Prostate gland (tissue), 2 donors: ENCODE measurements at regions not wholly inside any gene's neighbourhood (a gene's known extent, or its start where the extent isn't known, plus 50 kb on each side); places are given as distances from the start of the nearest gene placed in this dataset.

Experiments
- CTCF ChIP-seq, 4 experiments: fragments of 200-600 bp in 2 of 4; fragments of 450-650 bp in 2 of 4; sonication (generic) in 2 of 4; IDR thresholded peaks; 1 replicate in 3 of 4; 2 replicates in 1 of 4; pipeline ENCODE4 v1.5.1; 2016 to 2019; ENCODE audit warnings: antibody characterized with exemption in 4 of 4, mild to moderate bottlenecking in 2 of 4, moderate library complexity in 2 of 4
- POLR2A ChIP-seq: fragments of 450-650 bp; IDR thresholded peaks from one replicate; pipeline ENCODE4 v1.6.1; 2016; ENCODE audit warnings: antibody characterized with exemption, mild to moderate bottlenecking

- TF ChIP-seq CTCF (IDR thresholded peaks at IDR 0.05) (no peak), POLR2A (no peak)
These were observed 407.3 kb downstream of the MRPL39 start for GRCh38 chr21:25199944-25200343.
